Vagina (tissue), 2 donors: ENCODE measurements at regions not wholly inside any gene's neighbourhood (a gene's known extent, or its start where the extent isn't known, plus 50 kb on each side); places are given as distances from the start of the nearest gene placed in this dataset.
A peak's percentile ranks its signal among the peaks of the same experiment; 100 is the strongest.

ENCODE experiments used
- DNase-seq, 2 donors: peaks; one replicate each; pipeline ENCODE4 v3.0.0-alpha.2; 2017; ENCODE audit errors: extremely low spot score in 2 of 2
- H3K27ac ChIP-seq: fragments of 200-600 bp; sonication (generic); one replicate; pipeline ENCODE4 v1.5.1; 2019
- H3K27me3 ChIP-seq: fragments of 200-600 bp; sonication (generic); one replicate; pipeline ENCODE4 v1.5.1; 2019
- H3K36me3 ChIP-seq, 2 donors: fragments of 200-600 bp; sonication (generic); one replicate each; pipeline ENCODE4 v1.5.1; 2017 to 2019
- H3K4me1 ChIP-seq: fragments of 200-600 bp; sonication (generic); one replicate; pipeline ENCODE4 v1.5.1; 2019
- H3K4me3 ChIP-seq, 2 donors: fragments of 200-600 bp; sonication (generic); 1 replicate in 1 of 2; 2 replicates in 1 of 2; pipeline ENCODE4 v1.5.1; 2016 to 2019
- H3K9me3 ChIP-seq: fragments of 200-600 bp; sonication (generic); one replicate; pipeline ENCODE4 v1.5.1; 2019
- CTCF ChIP-seq, 3 experiments: fragments of 450-650 bp in 2 of 3; fragments of 200-600 bp in 1 of 3; sonication (generic) in 1 of 3; IDR thresholded peaks; one replicate each; pipeline ENCODE4 v1.5.1; 2017 to 2019; ENCODE audit warnings: antibody characterized with exemption in 3 of 3, mild to moderate bottlenecking in 2 of 3, moderate library complexity in 2 of 3
- POLR2A ChIP-seq, 2 donors: fragments of 450-650 bp; IDR thresholded peaks; one replicate each; pipeline ENCODE4 v1.6.1; 2017; ENCODE audit warnings: antibody characterized with exemption in 2 of 2, mild to moderate bottlenecking in 2 of 2, moderate library complexity in 2 of 2
- POLR2AphosphoS5 ChIP-seq, 2 donors: sonication (generic); formaldehyde crosslinking; IDR thresholded peaks; one replicate each; pipeline ENCODE4 v1.9.0; 2017; ENCODE audit warnings: antibody characterized with exemption in 2 of 2, mild to moderate bottlenecking in 2 of 2, low read depth in 1 of 2; ENCODE audit not compliant: insufficient read depth in 1 of 2
- intact Hi-C: fragments of 100-400 bp; cut with DNase I; formaldehyde crosslinking; loops from one replicate; pipeline ENCODE4 v1.15.1; 2023

- intact Hi-C loops, result no loop called here
Observed at GRCh38 chr16:14347706-14348105, 276.6 kb downstream of the MRTFB start.

GRCh38 chr16:14346278-14347142 lies 275.4 kb downstream of the MRTFB start:
- H3K27me3 ChIP-seq, result no peaks in the 10 kb centered on the region

More at GRCh38 chr16:14347706-14348105, 276.6 kb downstream of the MRTFB start:
- no peak for DNase-seq
- H3K4me1 ChIP-seq, result peaks cover 7% of the 10 kb centered on the region
- TF ChIP-seq POLR2AphosphoS5 (IDR thresholded peaks at IDR 0.05; ENCODE audit: insufficient read depth in 1 of 2, low read depth in 1 of 2) (peak in 1 of 2 donors; percentile 17), POLR2A (IDR thresholded peaks at IDR 0.05) (no peak)
- H3K4me3 ChIP-seq, result no peak overlapping the region
- no peaks in the 10 kb centered on the region for H3K27me3 ChIP-seq
- no peaks in the 10 kb centered on the region for H3K36me3 ChIP-seq
- no peaks in the 10 kb centered on the region for H3K9me3 ChIP-seq
- H3K27ac ChIP-seq, result no peak overlapping the region

GRCh38 chr16:14345512-14346115 lies 274.5 kb downstream of the MRTFB start:
- intact Hi-C loops, result no loop called here
- H3K27ac ChIP-seq, result no peak overlapping the region
- no peak for DNase-seq
- H3K27me3 ChIP-seq, result no peaks in the 10 kb centered on the region
- H3K9me3 ChIP-seq, result no peaks in the 10 kb centered on the region
- TF ChIP-seq POLR2AphosphoS5 (IDR thresholded peaks at IDR 0.05; ENCODE audit: insufficient read depth in 1 of 2, low read depth in 1 of 2), result no peak
- TF ChIP-seq CTCF (IDR thresholded peaks at IDR 0.05), result no peak
- TF ChIP-seq POLR2A (IDR thresholded peaks at IDR 0.05), result no peak
- no peak overlapping the region for H3K4me3 ChIP-seq
- peaks cover 7% of the 10 kb centered on the region for H3K4me1 ChIP-seq
- H3K36me3 ChIP-seq, result no peaks in the 10 kb centered on the region

More at GRCh38 chr16:14346278-14347142, 275.4 kb downstream of the MRTFB start:
- Histone ChIP-seq H3K4me3 (no peak overlapping the region), H3K9me3 (no peaks in the 10 kb centered on the region), H3K4me1 (peaks cover 7% of the 10 kb centered on the region), H3K36me3 (no peaks in the 10 kb centered on the region), H3K27ac (no peak overlapping the region)
- DNase-seq, result no peak
- no peak for TF ChIP-seq CTCF (IDR thresholded peaks at IDR 0.05)
- TF ChIP-seq POLR2A (IDR thresholded peaks at IDR 0.05), result no peak
- no peak for TF ChIP-seq POLR2AphosphoS5 (IDR thresholded peaks at IDR 0.05; ENCODE audit: insufficient read depth in 1 of 2, low read depth in 1 of 2)
- intact Hi-C loops, result no loop called here

GRCh38 chr16:14344945-14345344 lies 273.8 kb downstream of the MRTFB start:
- Histone ChIP-seq H3K4me1 (peaks cover 7% of the 10 kb centered on the region), H3K4me3 (no peak overlapping the region), H3K9me3 (no peaks in the 10 kb centered on the region), H3K27ac (no peak overlapping the region), H3K27me3 (no peaks in the 10 kb centered on the region), H3K36me3 (no peaks in the 10 kb centered on the region)
- TF ChIP-seq POLR2A (IDR thresholded peaks at IDR 0.05) (no peak), CTCF (IDR thresholded peaks at IDR 0.05) (no peak), POLR2AphosphoS5 (IDR thresholded peaks at IDR 0.05; ENCODE audit: insufficient read depth in 1 of 2, low read depth in 1 of 2) (no peak)
- intact Hi-C loops, result no loop called here
- DNase-seq, result no peak

GRCh38 chr16:14344292-14344691 lies 273.2 kb downstream of the MRTFB start:
- TF ChIP-seq POLR2A (IDR thresholded peaks at IDR 0.05), result no peak
- TF ChIP-seq POLR2AphosphoS5 (IDR thresholded peaks at IDR 0.05; ENCODE audit: insufficient read depth in 1 of 2, low read depth in 1 of 2), result no peak
- no peak for TF ChIP-seq CTCF (IDR thresholded peaks at IDR 0.05)
- Histone ChIP-seq H3K27ac (no peak overlapping the region), H3K4me3 (no peak overlapping the region), H3K27me3 (no peaks in the 10 kb centered on the region), H3K36me3 (no peaks in the 10 kb centered on the region), H3K9me3 (no peaks in the 10 kb centered on the region), H3K4me1 (peaks cover 7% of the 10 kb centered on the region)
- intact Hi-C loops, result no loop called here
- no peak for DNase-seq
